Esophagus muscularis mucosa (tissue), 4 donors: ENCODE measurements at regions not wholly inside any gene's neighbourhood (a gene's known extent, or its start where the extent isn't known, plus 50 kb on each side); places are given as distances from the start of the nearest gene placed in this dataset.
"Not testable (repeated sequence)": the region's sequence is repeated elsewhere in the genome, so short reads cannot be mapped to it uniquely, and the experiment has no call there.

Experiments
- DNase-seq: peaks from one replicate; pipeline ENCODE4 v3.0.0-alpha.2; 2017; ENCODE audit errors: extremely low spot score
- H3K27ac ChIP-seq, 4 donors: fragments of 200-600 bp; sonication (generic); replicated peaks in 1 of 4; 1 replicate in 3 of 4; 2 replicates in 1 of 4; pipeline ENCODE4 v1.5.1; 2016 to 2019; ENCODE audit warnings: mild to moderate bottlenecking in 1 of 4
- H3K27me3 ChIP-seq, 4 donors: fragments of 200-600 bp; sonication (generic); one replicate each; pipeline versions ENCODE4 v1.5.1 to v1.6.0; 2016 to 2019
- H3K36me3 ChIP-seq, 4 donors: fragments of 200-600 bp; sonication (generic); one replicate each; pipeline ENCODE4 v1.5.1; 2016 to 2019
- H3K4me1 ChIP-seq, 4 donors: fragments of 200-600 bp; sonication (generic); one replicate each; pipeline ENCODE4 v1.5.1; 2016 to 2019
- H3K4me3 ChIP-seq, 4 donors: fragments of 200-600 bp; sonication (generic); 1 replicate in 2 of 4; 2 replicates in 2 of 4; pipeline ENCODE4 v1.5.1; 2016 to 2019; ENCODE audit warnings: mild to moderate bottlenecking in 4 of 4, moderate library complexity in 1 of 4
- H3K9me3 ChIP-seq, 4 donors: fragments of 200-600 bp; sonication (generic); 1 replicate in 3 of 4; 2 replicates in 1 of 4; pipeline ENCODE4 v1.5.1; 2016 to 2019
- EP300 ChIP-seq: sonication (generic); formaldehyde crosslinking; IDR thresholded peaks from one replicate; pipeline ENCODE4 v1.6.1; 2017; ENCODE audit warnings: antibody characterized with exemption
- POLR2A ChIP-seq: fragments of 450-650 bp; IDR thresholded peaks from one replicate; pipeline ENCODE4 v1.6.1; 2017; ENCODE audit warnings: antibody characterized with exemption, moderate library complexity, mild to moderate bottlenecking, low read depth
- POLR2AphosphoS5 ChIP-seq, 2 donors: sonication (generic); formaldehyde crosslinking; IDR thresholded peaks; one replicate each; pipeline ENCODE4 v1.6.1; 2017; ENCODE audit warnings: antibody characterized with exemption in 2 of 2
- WGBS: methylation state at CpG from one replicate; pipeline ENCODE4 v1.1.5; 2018; 5-methylcytosine and 5-hydroxymethylcytosine counted together
- intact Hi-C: fragments of 100-400 bp; cut with DNase I; formaldehyde crosslinking; loops from one replicate; pipeline ENCODE4 v1.15.1; 2023
- TF ChIP-seq, protein P1 (sequence below), 3 experiments: fragments of 200-600 bp in 2 of 3; fragments of 450-650 bp in 1 of 3; sonication (generic) in 2 of 3; IDR thresholded peaks; one replicate each; pipeline ENCODE4 v1.5.1; 2017 to 2019; ENCODE audit warnings: antibody characterized with exemption in 3 of 3, mild to moderate bottlenecking in 2 of 3, moderate library complexity in 1 of 3

DNA sequence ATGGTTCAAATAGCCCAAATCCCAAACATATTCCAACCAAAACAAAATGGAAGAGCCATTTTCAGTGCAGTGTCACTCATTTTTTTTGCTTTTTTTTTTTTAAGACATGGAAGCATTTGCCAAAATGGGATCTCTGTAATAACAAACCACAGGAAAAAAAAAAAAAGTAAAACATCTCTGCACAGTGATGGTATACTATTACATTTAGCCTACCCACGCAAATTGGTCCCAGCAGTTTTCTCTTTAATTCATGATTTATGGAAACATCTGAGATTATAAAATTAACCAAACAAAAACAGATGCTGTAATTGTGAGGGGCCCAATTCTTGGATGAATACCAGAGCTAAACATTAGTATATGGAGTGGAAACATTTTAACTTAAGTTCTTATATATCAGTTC is 566.6 kb downstream of the ZNF608 start:
- Histone ChIP-seq H3K4me1 (peaks cover 0 to 11% (median 5%) of the 10 kb centered on the region in 4 donors), H3K27ac (no peak overlapping the region), H3K9me3 (no peaks in the 10 kb centered on the region), H3K36me3 (no peaks in the 10 kb centered on the region), H3K27me3 (no peaks in the 10 kb centered on the region), H3K4me3 (no peak overlapping the region)
- no peak for DNase-seq
- WGBS = 56% methylated on average over 1 of the region's 1 CpG
- TF ChIP-seq, protein P1, sequence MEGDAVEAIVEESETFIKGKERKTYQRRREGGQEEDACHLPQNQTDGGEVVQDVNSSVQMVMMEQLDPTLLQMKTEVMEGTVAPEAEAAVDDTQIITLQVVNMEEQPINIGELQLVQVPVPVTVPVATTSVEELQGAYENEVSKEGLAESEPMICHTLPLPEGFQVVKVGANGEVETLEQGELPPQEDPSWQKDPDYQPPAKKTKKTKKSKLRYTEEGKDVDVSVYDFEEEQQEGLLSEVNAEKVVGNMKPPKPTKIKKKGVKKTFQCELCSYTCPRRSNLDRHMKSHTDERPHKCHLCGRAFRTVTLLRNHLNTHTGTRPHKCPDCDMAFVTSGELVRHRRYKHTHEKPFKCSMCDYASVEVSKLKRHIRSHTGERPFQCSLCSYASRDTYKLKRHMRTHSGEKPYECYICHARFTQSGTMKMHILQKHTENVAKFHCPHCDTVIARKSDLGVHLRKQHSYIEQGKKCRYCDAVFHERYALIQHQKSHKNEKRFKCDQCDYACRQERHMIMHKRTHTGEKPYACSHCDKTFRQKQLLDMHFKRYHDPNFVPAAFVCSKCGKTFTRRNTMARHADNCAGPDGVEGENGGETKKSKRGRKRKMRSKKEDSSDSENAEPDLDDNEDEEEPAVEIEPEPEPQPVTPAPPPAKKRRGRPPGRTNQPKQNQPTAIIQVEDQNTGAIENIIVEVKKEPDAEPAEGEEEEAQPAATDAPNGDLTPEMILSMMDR (IDR thresholded peaks at IDR 0.05) = no peak
- no peak for TF ChIP-seq POLR2A
- TF ChIP-seq POLR2AphosphoS5 (IDR thresholded peaks at IDR 0.05) = no peak
- TF ChIP-seq EP300 = no peak
- intact Hi-C loops = no loop called here

DNA sequence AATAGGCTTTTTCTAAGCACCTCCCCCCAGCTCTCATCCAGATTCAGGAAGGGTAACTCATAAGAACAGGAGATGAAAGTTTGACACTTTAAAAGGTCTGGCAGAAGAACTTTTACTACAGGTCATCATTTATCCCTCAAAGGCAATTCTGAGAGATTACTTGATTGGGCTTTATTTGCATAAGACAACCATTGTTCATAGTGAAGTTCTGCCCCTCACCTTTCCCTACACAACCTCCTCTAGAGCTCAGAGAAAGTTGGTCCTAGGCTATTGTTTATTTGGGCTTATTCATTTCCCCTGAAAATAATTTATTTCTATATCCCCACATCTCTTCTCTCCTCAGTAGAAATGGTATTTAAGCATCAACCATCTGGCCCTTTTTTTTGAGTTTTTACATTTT is 568.4 kb downstream of the ZNF608 start:
- Histone ChIP-seq H3K4me1 (peaks cover 0 to 11% (median 5%) of the 10 kb centered on the region in 4 donors), H3K4me3 (no peak overlapping the region), H3K9me3 (peaks cover 0 to 1% (median under 1%) of the 10 kb centered on the region in 4 donors), H3K36me3 (no peaks in the 10 kb centered on the region), H3K27ac (no peak overlapping the region), H3K27me3 (no peaks in the 10 kb centered on the region)
- no peak for TF ChIP-seq EP300
- intact Hi-C loops = no loop called here
- DNase-seq = no peak

DNA sequence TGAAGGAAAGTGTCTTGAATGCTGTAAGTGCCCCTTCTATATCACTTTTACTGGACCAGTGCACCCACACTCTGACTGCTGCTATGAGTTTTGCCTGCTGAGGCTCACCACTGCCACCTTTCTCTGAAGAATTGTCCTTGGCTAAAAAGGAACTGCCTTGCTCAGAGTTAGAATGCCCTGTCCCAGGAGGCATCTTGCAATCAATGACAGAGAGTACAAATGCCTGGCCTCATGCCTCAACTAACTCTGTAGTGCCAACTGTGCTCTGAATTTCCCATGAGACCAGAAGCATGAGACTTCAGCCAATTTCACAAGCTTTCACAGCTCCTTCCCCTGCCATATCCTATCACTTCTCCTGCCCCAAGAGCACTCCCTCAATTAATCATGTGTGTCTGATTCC is 569.7 kb downstream of the ZNF608 start:
- Histone ChIP-seq H3K27ac (no peak overlapping the region), H3K36me3 (no peaks in the 10 kb centered on the region), H3K27me3 (no peaks in the 10 kb centered on the region), H3K4me1 (peaks cover 0 to 11% (median 5%) of the 10 kb centered on the region in 4 donors), H3K4me3 (no peak overlapping the region), H3K9me3 (peaks cover 0 to 15% (median 14%) of the 10 kb centered on the region in 4 donors)
- no peak for DNase-seq
- intact Hi-C loops = no loop called here
- no peak for TF ChIP-seq POLR2A
- TF ChIP-seq EP300 = no peak
- TF ChIP-seq POLR2AphosphoS5 (IDR thresholded peaks at IDR 0.05) = no peak
- TF ChIP-seq, protein P1 (IDR thresholded peaks at IDR 0.05) = no peak

DNA sequence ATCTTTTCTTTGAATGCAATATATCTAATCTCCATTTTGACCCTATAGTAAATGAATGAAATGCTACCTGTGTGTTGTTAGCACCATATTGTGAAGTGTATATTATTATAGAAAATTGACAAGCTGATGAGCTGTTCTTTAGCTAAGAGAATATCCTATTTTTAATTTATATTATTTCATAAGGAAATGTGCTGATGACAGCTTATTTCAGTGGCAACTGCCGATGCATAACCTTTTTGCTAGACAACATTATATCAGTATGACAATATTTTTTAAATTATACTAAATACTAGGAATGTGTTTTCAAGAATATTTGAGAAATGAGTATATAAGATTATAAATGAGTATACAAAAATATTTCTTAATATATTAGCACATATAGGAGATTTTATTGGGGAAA is 573.1 kb downstream of the ZNF608 start:
- no peaks in the 10 kb centered on the region for H3K27me3 ChIP-seq
- intact Hi-C loops = no loop called here
- H3K4me1 ChIP-seq = no peaks in the 10 kb centered on the region
- H3K9me3 ChIP-seq = peaks cover 0 to 20% (median 16%) of the 10 kb centered on the region in 4 donors
- no peaks in the 10 kb centered on the region for H3K36me3 ChIP-seq
- 100% methylated on average over 1 of the region's 1 CpG for WGBS
- no peak overlapping the region for H3K27ac ChIP-seq
- no peak for DNase-seq
- H3K4me3 ChIP-seq = no peak overlapping the region
- no peak for TF ChIP-seq EP300
- no peak for TF ChIP-seq POLR2AphosphoS5 (IDR thresholded peaks at IDR 0.05)
- no peak for TF ChIP-seq POLR2A
- TF ChIP-seq, protein P1 (IDR thresholded peaks at IDR 0.05) = no peak

DNA sequence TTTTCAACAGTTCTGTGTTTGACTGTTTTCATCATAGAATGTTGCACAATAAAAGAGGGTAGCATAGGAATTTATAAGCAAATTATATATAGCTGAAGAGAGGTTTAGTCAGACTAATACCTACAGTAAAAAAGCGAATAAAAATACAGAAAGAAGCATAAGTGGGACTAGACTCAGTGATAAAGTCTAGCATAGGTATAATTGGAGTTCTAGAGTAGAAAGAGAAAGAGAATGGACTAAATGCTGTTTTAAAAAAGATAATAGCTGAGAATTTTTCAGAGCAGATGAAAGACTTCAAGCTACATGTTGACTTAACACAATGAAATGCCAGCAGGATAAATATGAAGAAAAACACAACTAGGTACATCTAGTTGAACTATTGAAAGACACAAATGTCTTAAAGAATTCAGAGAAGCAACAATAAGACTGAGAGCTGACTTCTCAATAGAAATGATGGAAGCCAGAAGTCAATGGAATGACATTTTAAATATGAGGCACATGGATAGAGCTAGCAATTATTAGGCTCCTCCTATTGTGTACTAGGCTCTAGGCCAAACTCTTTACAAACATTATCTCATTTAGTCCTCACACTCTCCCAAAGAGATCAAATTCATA is 573.9 kb downstream of the ZNF608 start:
- H3K4me1 ChIP-seq = no peaks in the 10 kb centered on the region
- peaks cover 0 to 20% (median 16%) of the 10 kb centered on the region in 4 donors for H3K9me3 ChIP-seq
- H3K4me3 ChIP-seq = no peak overlapping the region
- no peak for TF ChIP-seq POLR2AphosphoS5 (IDR thresholded peaks at IDR 0.05)
- no peak for TF ChIP-seq EP300
- TF ChIP-seq, protein P1 (IDR thresholded peaks at IDR 0.05) = no peak
- TF ChIP-seq POLR2A = no peak
- WGBS = 91% methylated on average over 1 of the region's 1 CpG
- H3K27ac ChIP-seq = no peak overlapping the region
- intact Hi-C loops = no loop called here
- H3K27me3 ChIP-seq = no peaks in the 10 kb centered on the region
- DNase-seq = no peak
- H3K36me3 ChIP-seq = no peaks in the 10 kb centered on the region

DNA sequence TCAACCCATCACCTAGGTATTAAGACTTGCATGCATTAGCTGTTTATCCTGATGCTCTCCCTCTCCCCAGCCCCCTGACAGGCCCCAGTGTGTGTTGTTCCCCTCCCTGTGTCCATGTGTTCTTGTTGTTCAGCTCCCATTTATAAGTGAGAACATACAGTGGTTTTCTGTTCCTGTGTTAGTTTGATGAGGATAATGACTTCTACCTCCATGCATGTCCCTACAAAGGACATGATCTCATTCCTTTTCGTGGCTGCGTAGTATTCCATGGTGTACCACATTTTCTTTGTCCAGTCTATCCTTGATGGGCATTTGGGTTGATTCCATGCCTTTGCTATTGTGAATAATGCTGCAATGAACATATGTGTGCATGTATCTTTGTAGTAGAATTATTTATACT is 578.3 kb downstream of the ZNF608 start:
- not testable (repeated sequence) for H3K27me3 ChIP-seq

More for the DNA sequence above, 578.3 kb downstream of the ZNF608 start:
- H3K4me3 ChIP-seq, H3K36me3 ChIP-seq, H3K4me1 ChIP-seq, H3K27ac ChIP-seq, DNase-seq, intact Hi-C loops: not testable (repeated sequence)
- H3K9me3 ChIP-seq = peaks cover 0 to 20% (median 15%) of the 10 kb centered on the region in 4 donors
- 88% methylated on average over 2 of the region's 2 CpGs for WGBS
